ENCODE measurements at regions not wholly inside any gene's neighbourhood (a gene's known extent, or its start where the extent isn't known, plus 50 kb on each side); places are given as distances from the start of the nearest gene placed in this dataset.
"Not testable (repeated sequence)": the region's sequence is repeated elsewhere in the genome, so short reads cannot be mapped to it uniquely, and the experiment has no call there.

GRCh38 chr20:29472606-29473005 lies 1784.9 kb upstream of the DEFB115 start:
- intact Hi-C loops (cut with DNase I, micrococcal nuclease) = no loop called here

DNA sequence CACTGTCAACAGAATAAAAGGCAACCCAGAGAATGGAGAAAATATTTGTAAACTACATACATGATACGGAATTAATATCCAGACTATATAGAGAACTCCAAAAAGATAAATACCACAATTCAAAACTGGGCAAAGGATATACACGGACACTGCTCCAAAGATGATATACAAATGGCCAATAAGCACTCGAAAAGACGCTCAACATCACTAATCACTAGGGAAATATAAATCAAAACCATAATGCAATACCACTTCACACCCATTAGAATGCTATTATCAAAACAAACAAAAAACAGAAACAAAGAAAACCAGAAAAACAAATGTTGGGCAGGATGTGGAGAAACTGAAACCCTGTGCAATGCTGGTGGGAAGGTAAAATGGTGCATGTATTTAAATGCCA lies 1764.6 kb upstream of the DEFB115 start:
- ATAC-seq; intact Hi-C loops (cut with DNase I, micrococcal nuclease); DNase-seq: not testable (repeated sequence)

More at GRCh38 chr20:29472606-29473005, 1784.9 kb upstream of the DEFB115 start:
- ATAC-seq (no peak), DNase-seq (no peak)

DNA sequence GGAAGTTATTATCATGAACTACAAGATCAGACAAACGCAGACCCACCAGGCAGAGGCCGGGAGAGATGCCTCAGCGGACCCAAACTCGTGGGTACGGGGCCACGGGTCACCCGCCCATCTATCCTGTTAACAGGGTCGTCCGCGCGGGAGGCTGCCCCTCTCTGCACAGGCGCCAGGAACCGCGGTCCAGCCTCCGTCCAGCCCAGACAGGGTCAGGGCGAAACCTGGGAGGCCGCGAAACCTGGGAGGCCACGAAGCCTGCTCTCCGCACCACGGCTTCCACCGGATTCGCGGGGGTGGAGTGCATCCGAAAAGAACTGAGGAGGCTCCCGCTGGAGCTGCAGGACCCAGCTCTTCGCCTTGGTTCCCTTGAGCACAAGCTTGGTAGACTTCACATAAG lies 1760.7 kb upstream of the DEFB115 start:
- DNase-seq; intact Hi-C loops (cut with DNase I, micrococcal nuclease); ATAC-seq: not testable (repeated sequence)

GRCh38 chr20:29497261-29497671 lies 1760.2 kb upstream of the DEFB115 start:
- DNase-seq = peak in 1 of 2 donors; percentile 8
- no peak for ATAC-seq
- intact Hi-C loops (cut with DNase I, micrococcal nuclease) = no loop called here

DNA sequence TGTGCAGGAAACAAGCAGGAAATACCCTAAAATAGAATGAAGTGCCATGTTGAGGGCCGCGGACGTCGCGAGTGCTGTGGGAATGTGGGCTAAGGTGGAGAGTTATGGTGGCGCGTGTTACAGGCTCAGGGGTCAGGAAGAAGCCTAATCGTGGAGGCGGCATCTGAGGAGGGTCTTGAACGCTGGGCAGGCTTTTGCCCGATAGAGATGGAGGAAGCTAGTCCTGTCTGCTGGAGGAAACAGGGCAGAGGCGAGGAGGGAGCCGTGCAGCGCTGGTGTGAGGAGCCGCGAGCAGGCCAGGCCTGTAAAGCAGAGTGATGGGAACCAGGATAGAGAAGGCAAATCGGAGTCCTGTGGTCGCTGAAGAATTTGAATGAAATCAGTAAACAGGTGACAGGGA lies 1759.8 kb upstream of the DEFB115 start:
- intact Hi-C loops (cut with DNase I, micrococcal nuclease); ATAC-seq: not testable (repeated sequence)
- DNase-seq = peak in 1 of 2 donors; percentile 31

DNA sequence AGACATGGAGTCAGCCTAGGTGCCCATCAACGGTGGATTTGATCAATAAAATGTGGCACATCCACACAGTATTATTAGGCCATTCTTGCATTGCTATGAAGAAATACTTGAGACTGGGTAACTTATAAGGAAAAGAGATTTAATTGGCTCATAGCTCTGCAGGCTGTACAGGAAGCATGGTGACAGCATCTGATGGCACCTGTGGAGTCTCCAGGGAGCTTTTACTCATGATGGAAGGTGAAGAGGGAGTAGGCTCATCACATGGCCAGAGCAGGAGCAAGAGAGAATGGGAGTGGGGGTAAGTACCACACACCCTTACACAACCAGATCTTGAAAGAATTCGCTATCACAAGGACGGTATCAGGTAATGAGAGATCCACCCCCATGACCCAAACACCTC lies 1756.7 kb upstream of the DEFB115 start:
- DNase-seq = peak in 1 of 2 donors; percentile 23
- intact Hi-C loops (cut with DNase I, micrococcal nuclease); ATAC-seq: not testable (repeated sequence)

- ATAC-seq; intact Hi-C loops (cut with DNase I, micrococcal nuclease); DNase-seq: not testable (repeated sequence)
Measured at GRCh38 chr20:29514634-29515033, 1742.8 kb upstream of the DEFB115 start.

DNA sequence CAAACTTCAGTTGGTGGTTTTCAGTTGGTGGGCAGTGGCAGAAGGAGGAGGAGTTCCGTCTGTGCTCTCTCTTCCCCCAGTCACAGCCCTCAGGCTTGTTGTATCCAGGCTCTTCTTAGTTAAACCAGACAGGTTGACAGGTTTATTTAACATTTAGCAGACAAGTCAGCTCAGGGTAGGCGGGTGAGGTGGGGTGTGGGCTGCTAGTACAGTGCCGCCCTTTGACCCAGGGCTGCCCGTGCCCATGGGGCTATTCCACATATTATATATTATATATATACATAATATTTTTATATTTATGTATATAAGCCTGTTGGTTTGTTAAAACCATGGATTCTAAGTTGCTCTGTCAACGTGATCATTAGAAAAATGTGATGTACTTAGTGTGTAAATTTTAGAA lies 1740.6 kb upstream of the DEFB115 start:
- ATAC-seq; intact Hi-C loops (cut with DNase I, micrococcal nuclease); DNase-seq: not testable (repeated sequence)

DNA sequence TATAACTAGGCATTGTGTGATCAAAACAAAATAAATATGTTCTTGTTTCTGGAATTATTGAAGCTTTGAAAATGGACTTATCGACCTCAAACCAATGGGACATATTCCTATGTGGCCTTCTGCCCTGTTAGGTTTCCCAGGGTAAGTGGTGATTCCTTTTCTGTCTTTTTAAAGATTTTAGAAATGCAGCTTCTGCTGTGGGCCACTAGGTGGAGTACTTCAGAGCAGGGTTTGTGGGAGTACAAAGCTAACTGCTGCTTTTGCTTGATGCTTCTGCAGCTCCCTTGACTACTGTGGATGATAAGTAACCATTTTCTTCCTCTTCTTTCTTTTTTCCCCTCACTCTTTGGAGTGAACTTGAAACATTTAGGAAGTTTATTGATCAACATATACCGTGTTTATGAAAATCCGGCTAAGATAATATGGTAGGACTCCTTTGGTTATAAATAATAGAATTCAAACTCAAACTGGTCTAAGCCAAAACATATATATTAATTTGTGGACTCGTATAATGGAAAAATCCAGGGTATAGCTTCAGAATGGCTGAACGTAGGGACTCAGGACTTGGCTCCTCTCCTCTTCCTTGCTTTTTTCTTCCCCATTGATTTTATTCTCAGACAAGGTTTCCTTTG lies 1737.7 kb upstream of the DEFB115 start:
- DNase-seq; ATAC-seq; intact Hi-C loops (cut with DNase I, micrococcal nuclease): not testable (repeated sequence)

DNA sequence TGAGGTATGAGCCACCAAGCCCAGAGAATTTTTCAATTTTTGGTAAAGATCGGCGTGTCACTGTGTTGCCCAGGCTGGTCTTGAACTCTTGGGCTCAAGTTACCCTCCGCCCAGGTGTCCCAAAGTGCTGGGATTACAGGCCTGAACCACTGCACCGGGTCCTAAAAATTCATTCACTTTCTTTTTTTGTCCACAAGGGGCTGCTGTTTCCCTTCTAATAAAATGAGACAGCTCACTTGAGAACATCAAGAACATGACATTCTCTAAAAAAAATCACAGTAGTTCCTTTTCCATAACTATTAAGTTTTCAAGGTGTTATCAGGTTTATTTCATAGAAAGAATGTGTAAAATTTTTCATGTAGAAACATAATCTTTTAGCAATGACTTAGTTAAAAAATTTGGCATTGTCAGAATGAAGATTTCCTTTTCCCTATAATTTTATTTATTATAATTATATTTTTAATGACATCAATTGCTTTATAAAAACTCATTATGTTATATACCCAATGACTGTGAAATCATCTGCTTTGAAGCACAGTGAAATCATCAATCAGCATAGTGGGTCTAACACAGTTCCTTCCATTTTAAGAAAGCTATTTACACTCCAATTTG lies 1723.8 kb upstream of the DEFB115 start:
- intact Hi-C loops (cut with DNase I, micrococcal nuclease); DNase-seq; ATAC-seq: not testable (repeated sequence)

DNA sequence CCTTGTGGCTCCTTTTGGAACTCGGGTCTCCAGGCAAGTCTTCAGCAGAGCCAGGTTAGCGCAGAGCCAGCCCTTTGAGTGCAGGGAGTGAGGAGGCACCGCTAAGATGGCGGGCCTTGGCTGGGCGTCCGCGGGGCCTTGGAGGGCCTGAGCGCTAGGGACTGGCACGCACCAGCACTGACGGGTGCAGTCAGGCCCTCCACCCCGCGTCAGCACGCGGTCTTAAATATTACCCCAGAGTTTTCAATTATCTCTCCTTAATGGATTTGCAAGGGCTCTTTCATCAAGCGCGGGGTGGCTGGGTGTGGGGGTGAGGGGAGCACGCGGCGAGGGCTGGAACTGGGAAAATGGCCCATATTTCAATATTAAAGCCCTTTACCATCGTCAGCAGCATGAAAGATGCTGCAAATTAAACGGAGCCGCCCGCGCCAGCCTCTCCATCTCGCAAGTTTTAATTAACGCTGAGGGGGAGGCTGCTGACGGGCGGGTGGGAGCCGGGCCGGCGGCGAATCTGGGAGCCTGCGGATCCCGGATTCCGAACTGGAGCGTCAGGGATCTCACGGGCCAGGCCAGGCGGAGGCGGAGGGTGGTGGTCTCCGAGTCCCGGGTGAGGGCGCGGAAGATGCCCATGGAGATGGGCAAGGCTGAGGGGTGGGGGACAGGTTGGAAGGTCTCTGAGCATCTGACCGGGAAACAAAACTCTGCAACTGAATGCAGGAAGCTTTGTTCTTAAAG lies 1690.4 kb upstream of the DEFB115 start:
- ATAC-seq; DNase-seq; intact Hi-C loops (cut with DNase I, micrococcal nuclease): not testable (repeated sequence)

DNA sequence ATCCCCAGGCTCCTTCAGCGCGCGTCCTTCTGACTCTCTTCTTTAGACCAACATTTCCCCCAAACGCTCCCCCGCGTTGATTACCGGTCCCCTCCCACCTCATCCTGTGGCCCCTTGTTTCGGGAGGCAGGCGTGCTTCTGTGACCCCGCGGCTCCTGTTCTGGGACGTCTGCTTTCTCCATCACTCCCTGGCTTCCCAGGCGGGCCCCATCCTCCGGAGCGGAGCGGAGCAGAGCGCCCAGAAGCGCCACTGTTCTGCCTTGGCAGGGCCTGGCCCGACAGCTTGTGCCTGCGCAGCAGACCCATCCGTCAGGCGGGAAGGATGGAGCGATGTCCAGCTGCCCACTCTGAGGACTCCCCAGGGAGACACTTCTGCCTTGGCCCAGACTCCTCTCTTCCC lies 1689.8 kb upstream of the DEFB115 start:
- ATAC-seq; intact Hi-C loops (cut with DNase I, micrococcal nuclease); DNase-seq: not testable (repeated sequence)

- intact Hi-C loops (cut with DNase I, micrococcal nuclease); ATAC-seq; DNase-seq: not testable (repeated sequence)
Measured at GRCh38 chr20:29570126-29570525, 1687.3 kb upstream of the DEFB115 start.

GRCh38 chr20:29589530-29589929 lies 1667.9 kb upstream of the DEFB115 start:
- intact Hi-C loops (cut with DNase I, micrococcal nuclease); ATAC-seq; DNase-seq: not testable (repeated sequence)

DNA sequence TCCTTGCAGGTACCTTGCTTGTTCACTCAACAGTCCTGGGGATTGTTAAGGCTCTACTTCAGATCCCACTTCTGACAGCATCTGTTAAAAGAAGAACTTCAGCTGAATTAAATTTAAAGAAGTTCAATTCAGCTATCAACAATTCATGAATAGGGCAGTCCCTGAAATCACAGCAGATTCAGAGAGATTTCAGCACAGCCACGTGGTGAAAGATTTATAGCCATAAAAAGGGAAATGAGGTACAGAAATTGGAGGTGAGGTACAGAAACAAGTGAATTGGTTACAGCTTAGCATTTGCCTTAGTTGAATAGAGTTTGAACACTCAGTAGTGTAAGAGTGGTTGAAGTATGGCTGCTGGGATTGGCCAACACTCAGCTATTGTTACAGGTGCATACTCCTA lies 1653.3 kb upstream of the DEFB115 start:
- ATAC-seq; DNase-seq; intact Hi-C loops (cut with DNase I, micrococcal nuclease): not testable (repeated sequence)

DNA sequence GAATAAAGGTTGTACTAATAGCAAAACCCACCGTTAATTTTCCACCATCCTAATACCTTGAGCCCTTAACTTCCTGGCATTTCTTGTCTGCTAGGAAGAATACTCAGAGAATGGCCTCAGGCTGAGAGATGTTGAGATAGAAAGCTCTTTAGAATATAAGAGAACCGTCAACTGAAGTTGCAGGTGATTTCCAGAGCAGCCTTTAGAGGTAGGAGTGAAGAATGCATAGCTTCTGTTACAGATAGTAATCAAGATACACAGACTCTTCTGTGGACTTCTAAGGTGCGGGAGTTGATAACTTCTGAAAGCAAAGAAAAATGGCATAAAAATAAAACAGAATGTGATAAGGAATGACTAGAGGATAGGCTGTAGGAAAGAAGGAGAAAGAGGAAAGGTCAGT lies 1651.3 kb upstream of the DEFB115 start:
- intact Hi-C loops (cut with DNase I, micrococcal nuclease); ATAC-seq; DNase-seq: not testable (repeated sequence)

- intact Hi-C loops (cut with DNase I, micrococcal nuclease); ATAC-seq; DNase-seq: not testable (repeated sequence)
Measured at GRCh38 chr20:29629395-29629794, 1628.1 kb upstream of the DEFB115 start.

Measured in left colon (tissue), 2 donors.